NT2/D1 (cell line): ENCODE measurements at regions not wholly inside any gene's neighbourhood (a gene's known extent, or its start where the extent isn't known, plus 50 kb on each side); places are given as distances from the start of the nearest gene placed in this dataset.

Experiments
- SUZ12 ChIP-seq: IDR thresholded peaks from 2 replicates; pipeline ENCODE4 v1.6.1; 2011; ENCODE audit not compliant: insufficient read length, insufficient read depth; ENCODE audit errors: extremely low read depth
- YY1 ChIP-seq: IDR thresholded peaks from 2 replicates; pipeline ENCODE4 v1.6.1; 2011; ENCODE audit not compliant: insufficient read length, insufficient read depth
- ZNF274 ChIP-seq: IDR thresholded peaks from 2 replicates; pipeline ENCODE4 v1.6.1; 2011; ENCODE audit warnings: mild to moderate bottlenecking, low read depth, low read length

GRCh38 chr18:59059140-59059539, 80.5 kb upstream of the SEC11C start:
- no peak for TF ChIP-seq SUZ12
- no peak for TF ChIP-seq YY1
- no peak for TF ChIP-seq ZNF274
